SK-N-SH treated with all-trans-retinoic acid at 6 μM for 48 hours (cell line): ENCODE measurements at regions not wholly inside any gene's neighbourhood (a gene's known extent, or its start where the extent isn't known, plus 50 kb on each side); places are given as distances from the start of the nearest gene placed in this dataset.

Experiments used
- ARNTL ChIP-seq: fragments of 450-650 bp; formaldehyde crosslinking; IDR thresholded peaks from 2 replicates; pipeline ENCODE4 v1.5.0; 2020; ENCODE audit warnings: low read depth, mild to moderate bottlenecking, moderate library complexity, borderline replicate concordance
- CSDC2 ChIP-seq: fragments of 250-450 bp; sonication (Bioruptor Pico); IDR thresholded peaks from 2 replicates; pipeline ENCODE4 v1.5.0; 2020; ENCODE audit warnings: mild to moderate bottlenecking, moderate library complexity
- TOX ChIP-seq: fragments of 250-450 bp; sonication (Bioruptor Pico); IDR thresholded peaks from 2 replicates; pipeline ENCODE4 v1.8.0; 2021; ENCODE audit warnings: mild to moderate bottlenecking, moderate library complexity, borderline replicate concordance
- ZC3H10 ChIP-seq: fragments of 250-450 bp; sonication (Bioruptor Pico); IDR thresholded peaks from 2 replicates; pipeline ENCODE4 v1.5.1; 2021; ENCODE audit warnings: mild to moderate bottlenecking, moderate library complexity
- ZFP30 ChIP-seq: fragments of 450-650 bp; formaldehyde crosslinking; IDR thresholded peaks from 2 replicates; pipeline ENCODE4 v1.5.0; 2022; ENCODE audit warnings: mild to moderate bottlenecking, moderate library complexity

DNA sequence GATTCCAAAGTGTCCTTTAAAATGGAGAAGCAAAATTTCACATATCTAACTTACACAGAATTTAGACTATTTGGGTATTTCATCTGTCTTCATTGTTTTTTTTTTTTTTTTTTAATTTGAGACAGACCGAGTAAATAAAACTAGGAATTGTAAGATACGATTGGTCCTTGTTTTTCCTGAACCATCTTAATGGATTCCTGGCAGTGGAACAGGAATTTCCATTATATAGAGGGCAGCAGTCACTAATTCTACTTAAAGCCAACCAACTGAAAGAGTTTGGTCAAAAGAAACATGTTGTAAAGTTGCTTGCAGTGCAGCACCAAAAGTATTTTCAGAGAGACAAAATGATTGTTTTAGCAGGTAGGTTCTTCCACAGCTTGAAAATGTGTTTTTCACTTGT is 72.5 kb upstream of the HGF start:
- no peak for TF ChIP-seq ZC3H10
- no peak for TF ChIP-seq ARNTL (CRISPR knock-in tag)
- no peak for TF ChIP-seq ZFP30 (CRISPR knock-in tag)
- no peak for TF ChIP-seq CSDC2
- no peak for TF ChIP-seq TOX (CRISPR knock-in tag)
